ENCODE measurements at regions not wholly inside any gene's neighbourhood (a gene's known extent, or its start where the extent isn't known, plus 50 kb on each side); places are given as distances from the start of the nearest gene placed in this dataset.

GRCh38 chr1:72564749-72565148 lies 282.4 kb upstream of the NEGR1 start:
- FAIRE-seq (no peak), DNase-seq (ENCODE audit: insufficient read length, low spot score) (no peak)
- no peak for TF ChIP-seq TAF1 (IDR thresholded peaks at IDR 0.05; ENCODE audit: low read depth, low read length)
- TF ChIP-seq SPI1 (IDR thresholded peaks at IDR 0.05; ENCODE audit: low read depth, low read length), result no peak
- TF ChIP-seq POLR2AphosphoS5 (IDR thresholded peaks at IDR 0.05; ENCODE audit: low read depth, low read length), result no peak
- no peak for TF ChIP-seq POU2F2 (IDR thresholded peaks at IDR 0.05; ENCODE audit: low read depth, low read length)
- TF ChIP-seq PAX5 (IDR thresholded peaks at IDR 0.05; ENCODE audit: insufficient read depth, low read length, severe bottlenecking), result no peak
- no peak for TF ChIP-seq POLR2A (IDR thresholded peaks at IDR 0.05; ENCODE audit: low read depth, low read length)

GRCh38 chr1:72557446-72558049 lies 275.2 kb upstream of the NEGR1 start:
- no peak for FAIRE-seq
- TF ChIP-seq POLR2A (IDR thresholded peaks at IDR 0.05; ENCODE audit: low read depth, low read length) (no peak), TAF1 (IDR thresholded peaks at IDR 0.05; ENCODE audit: low read depth, low read length) (no peak), POU2F2 (IDR thresholded peaks at IDR 0.05; ENCODE audit: low read depth, low read length) (no peak), POLR2AphosphoS5 (IDR thresholded peaks at IDR 0.05; ENCODE audit: low read depth, low read length) (no peak), PAX5 (IDR thresholded peaks at IDR 0.05; ENCODE audit: insufficient read depth, low read length, severe bottlenecking) (no peak), SPI1 (IDR thresholded peaks at IDR 0.05; ENCODE audit: low read depth, low read length) (no peak)
- DNase-seq (ENCODE audit: insufficient read length, low spot score), result no peak

GRCh38 chr1:72547412-72547811 lies 265.1 kb upstream of the NEGR1 start:
- FAIRE-seq, result no peak
- no peak for DNase-seq (ENCODE audit: insufficient read length, low spot score)

GRCh38 chr1:72540674-72541073 lies 258.3 kb upstream of the NEGR1 start:
- no peak for FAIRE-seq
- no peak for DNase-seq (ENCODE audit: insufficient read length, low spot score)
- no peak for TF ChIP-seq POLR2AphosphoS5 (IDR thresholded peaks at IDR 0.05; ENCODE audit: low read depth, low read length)
- TF ChIP-seq SPI1 (IDR thresholded peaks at IDR 0.05; ENCODE audit: low read depth, low read length), result no peak
- TF ChIP-seq PAX5 (IDR thresholded peaks at IDR 0.05; ENCODE audit: insufficient read depth, low read length, severe bottlenecking), result no peak
- no peak for TF ChIP-seq TAF1 (IDR thresholded peaks at IDR 0.05; ENCODE audit: low read depth, low read length)
- no peak for TF ChIP-seq POLR2A (IDR thresholded peaks at IDR 0.05; ENCODE audit: low read depth, low read length)
- no peak for TF ChIP-seq POU2F2 (IDR thresholded peaks at IDR 0.05; ENCODE audit: low read depth, low read length)

More at GRCh38 chr1:72547412-72547811, 265.1 kb upstream of the NEGR1 start:
- TF ChIP-seq PAX5 (IDR thresholded peaks at IDR 0.05; ENCODE audit: insufficient read depth, low read length, severe bottlenecking) (no peak), TAF1 (IDR thresholded peaks at IDR 0.05; ENCODE audit: low read depth, low read length) (no peak), POLR2A (IDR thresholded peaks at IDR 0.05; ENCODE audit: low read depth, low read length) (no peak), POLR2AphosphoS5 (IDR thresholded peaks at IDR 0.05; ENCODE audit: low read depth, low read length) (no peak), POU2F2 (IDR thresholded peaks at IDR 0.05; ENCODE audit: low read depth, low read length) (no peak), SPI1 (IDR thresholded peaks at IDR 0.05; ENCODE audit: low read depth, low read length) (no peak)

- no peak for FAIRE-seq
- DNase-seq (ENCODE audit: insufficient read length, low spot score), result no peak
- TF ChIP-seq PAX5 (IDR thresholded peaks at IDR 0.05; ENCODE audit: insufficient read depth, low read length, severe bottlenecking) (no peak), SPI1 (IDR thresholded peaks at IDR 0.05; ENCODE audit: low read depth, low read length) (no peak), TAF1 (IDR thresholded peaks at IDR 0.05; ENCODE audit: low read depth, low read length) (no peak)
Measured at GRCh38 chr1:72535470-72535869, 253.1 kb upstream of the NEGR1 start.

GRCh38 chr1:72530646-72531045 lies 248.3 kb upstream of the NEGR1 start:
- no peak for FAIRE-seq
- TF ChIP-seq TAF1 (IDR thresholded peaks at IDR 0.05; ENCODE audit: low read depth, low read length), result no peak
- no peak for TF ChIP-seq POLR2AphosphoS5 (IDR thresholded peaks at IDR 0.05; ENCODE audit: low read depth, low read length)
- no peak for TF ChIP-seq POU2F2 (IDR thresholded peaks at IDR 0.05; ENCODE audit: low read depth, low read length)
- no peak for TF ChIP-seq PAX5 (IDR thresholded peaks at IDR 0.05; ENCODE audit: insufficient read depth, low read length, severe bottlenecking)
- no peak for TF ChIP-seq POLR2A (IDR thresholded peaks at IDR 0.05; ENCODE audit: low read depth, low read length)
- no peak for TF ChIP-seq SPI1 (IDR thresholded peaks at IDR 0.05; ENCODE audit: low read depth, low read length)
- DNase-seq (ENCODE audit: insufficient read length, low spot score), result no peak

GRCh38 chr1:72526926-72527325 lies 244.6 kb upstream of the NEGR1 start:
- TF ChIP-seq POLR2AphosphoS5 (IDR thresholded peaks at IDR 0.05; ENCODE audit: low read depth, low read length), result no peak
- TF ChIP-seq PAX5 (IDR thresholded peaks at IDR 0.05; ENCODE audit: insufficient read depth, low read length, severe bottlenecking), result no peak
- no peak for TF ChIP-seq TAF1 (IDR thresholded peaks at IDR 0.05; ENCODE audit: low read depth, low read length)
- TF ChIP-seq SPI1 (IDR thresholded peaks at IDR 0.05; ENCODE audit: low read depth, low read length), result no peak
- TF ChIP-seq POLR2A (IDR thresholded peaks at IDR 0.05; ENCODE audit: low read depth, low read length), result no peak
- no peak for TF ChIP-seq POU2F2 (IDR thresholded peaks at IDR 0.05; ENCODE audit: low read depth, low read length)
- FAIRE-seq (no peak), DNase-seq (ENCODE audit: insufficient read length, low spot score) (no peak)

- no peak for DNase-seq (ENCODE audit: insufficient read length, low spot score)
- no peak for TF ChIP-seq POLR2A (IDR thresholded peaks at IDR 0.05; ENCODE audit: low read depth, low read length)
- TF ChIP-seq POLR2AphosphoS5 (IDR thresholded peaks at IDR 0.05; ENCODE audit: low read depth, low read length), result no peak
- no peak for TF ChIP-seq PAX5 (IDR thresholded peaks at IDR 0.05; ENCODE audit: insufficient read depth, low read length, severe bottlenecking)
- no peak for TF ChIP-seq POU2F2 (IDR thresholded peaks at IDR 0.05; ENCODE audit: low read depth, low read length)
- TF ChIP-seq TAF1 (IDR thresholded peaks at IDR 0.05; ENCODE audit: low read depth, low read length), result no peak
- TF ChIP-seq SPI1 (IDR thresholded peaks at IDR 0.05; ENCODE audit: low read depth, low read length), result no peak
- no peak for FAIRE-seq
Measured at GRCh38 chr1:72524021-72524420, 241.7 kb upstream of the NEGR1 start.

- DNase-seq (ENCODE audit: insufficient read length, low spot score) (no peak), FAIRE-seq (no peak)
- TF ChIP-seq POU2F2 (IDR thresholded peaks at IDR 0.05; ENCODE audit: low read depth, low read length) (no peak), SPI1 (IDR thresholded peaks at IDR 0.05; ENCODE audit: low read depth, low read length) (no peak), POLR2A (IDR thresholded peaks at IDR 0.05; ENCODE audit: low read depth, low read length) (no peak), POLR2AphosphoS5 (IDR thresholded peaks at IDR 0.05; ENCODE audit: low read depth, low read length) (no peak), PAX5 (IDR thresholded peaks at IDR 0.05; ENCODE audit: insufficient read depth, low read length, severe bottlenecking) (no peak), TAF1 (IDR thresholded peaks at IDR 0.05; ENCODE audit: low read depth, low read length) (no peak)
Measured at GRCh38 chr1:72521659-72522058, 239.3 kb upstream of the NEGR1 start.

- FAIRE-seq (no peak), DNase-seq (ENCODE audit: insufficient read length, low spot score) (no peak)
- TF ChIP-seq POLR2A (IDR thresholded peaks at IDR 0.05; ENCODE audit: low read depth, low read length), result no peak
- TF ChIP-seq SPI1 (IDR thresholded peaks at IDR 0.05; ENCODE audit: low read depth, low read length), result no peak
- no peak for TF ChIP-seq POLR2AphosphoS5 (IDR thresholded peaks at IDR 0.05; ENCODE audit: low read depth, low read length)
- TF ChIP-seq PAX5 (IDR thresholded peaks at IDR 0.05; ENCODE audit: insufficient read depth, low read length, severe bottlenecking), result no peak
- no peak for TF ChIP-seq POU2F2 (IDR thresholded peaks at IDR 0.05; ENCODE audit: low read depth, low read length)
- no peak for TF ChIP-seq TAF1 (IDR thresholded peaks at IDR 0.05; ENCODE audit: low read depth, low read length)
Measured at GRCh38 chr1:72516826-72517225, 234.5 kb upstream of the NEGR1 start.
